HG02678 (cell line): ENCODE measurements at regions not wholly inside any gene's neighbourhood (a gene's known extent, or its start where the extent isn't known, plus 50 kb on each side); places are given as distances from the start of the nearest gene placed in this dataset.
"Not testable (repeated sequence)": the region's sequence is repeated elsewhere in the genome, so short reads cannot be mapped to it uniquely, and the experiment has no call there.

ENCODE experiments used
- ATAC-seq: cut with Tn5 transposase; IDR thresholded peaks from one replicate; pipeline ENCODE4 v1.9.1; 2021; ENCODE audit warnings: mild to moderate bottlenecking, moderate library complexity; ENCODE audit not compliant: unreplicated experiment

- ATAC-seq = no peak
These were observed 109.2 kb downstream of the GJA1 start for GRCh38 chr6:121544691-121545090.

- no peak for ATAC-seq
These were observed 112.7 kb downstream of the GJA1 start for GRCh38 chr6:121548131-121548530.

DNA sequence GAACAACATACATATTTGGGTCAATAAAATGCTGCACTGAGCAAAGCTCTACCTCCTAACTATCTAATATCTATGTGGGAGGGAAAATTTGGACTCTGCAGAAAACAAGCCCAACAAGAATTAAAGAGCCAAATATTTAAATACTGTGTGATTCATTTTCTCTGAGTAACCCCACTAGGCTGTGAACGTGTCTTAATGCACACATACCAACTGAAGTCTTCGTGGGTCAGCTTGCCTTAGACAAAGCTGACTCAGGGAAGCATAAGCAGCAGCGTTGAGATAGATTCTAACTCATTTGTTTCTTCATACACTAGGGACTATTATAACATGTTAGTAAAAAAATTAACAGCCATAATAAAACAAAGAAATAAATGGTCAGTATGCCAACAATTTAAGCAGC, 114.3 kb downstream of the GJA1 start:
- ATAC-seq = no peak

GRCh38 chr6:121550491-121551010, 115.1 kb downstream of the GJA1 start:
- no peak for ATAC-seq

DNA sequence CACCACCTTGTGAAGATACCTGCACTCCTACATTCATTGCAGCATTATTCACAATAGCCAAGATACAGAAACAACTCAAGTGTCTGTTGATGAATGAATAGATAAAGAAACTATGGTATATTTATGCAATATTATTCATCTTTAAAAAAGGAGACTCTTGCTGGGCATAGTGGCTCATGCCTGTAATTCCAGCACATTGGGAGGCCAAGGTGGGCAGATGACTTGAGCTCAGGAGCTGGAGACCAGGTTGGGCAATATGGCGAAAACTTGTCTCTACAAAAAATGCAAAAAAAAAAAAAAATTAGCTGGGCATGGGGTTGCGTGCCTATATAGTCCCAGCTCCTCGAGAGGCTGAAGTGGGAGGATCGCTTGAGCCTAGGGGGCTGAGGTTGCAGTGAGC, 119.8 kb downstream of the GJA1 start:
- no peak for ATAC-seq

DNA sequence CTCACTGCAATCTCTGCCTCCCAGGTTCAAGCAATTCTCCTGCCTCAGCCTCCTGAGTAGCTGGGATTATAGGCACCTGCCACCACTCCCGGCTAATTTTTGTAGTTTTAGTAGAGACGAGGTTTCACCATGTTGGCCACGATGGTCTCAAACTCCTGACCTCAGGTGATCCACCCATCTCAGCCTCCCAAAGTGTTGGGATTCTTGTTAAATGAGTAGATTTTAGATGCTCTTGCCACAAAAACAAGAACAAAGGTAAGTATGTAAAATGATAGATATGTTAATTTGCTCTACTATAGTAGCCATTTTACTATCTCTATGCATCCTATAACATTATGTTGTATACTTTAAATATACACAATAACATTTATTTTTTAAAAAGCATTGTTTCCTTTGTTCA, 120.7 kb downstream of the GJA1 start:
- not testable (repeated sequence) for ATAC-seq

- ATAC-seq = no peak
These were observed 121.9 kb downstream of the GJA1 start for GRCh38 chr6:121557146-121557940.

GRCh38 chr6:121559611-121560269, 124.3 kb downstream of the GJA1 start:
- ATAC-seq = no peak

GRCh38 chr6:121560476-121560875, 125.0 kb downstream of the GJA1 start:
- ATAC-seq = no peak

GRCh38 chr6:121563286-121563685, 127.8 kb downstream of the GJA1 start:
- no peak for ATAC-seq

DNA sequence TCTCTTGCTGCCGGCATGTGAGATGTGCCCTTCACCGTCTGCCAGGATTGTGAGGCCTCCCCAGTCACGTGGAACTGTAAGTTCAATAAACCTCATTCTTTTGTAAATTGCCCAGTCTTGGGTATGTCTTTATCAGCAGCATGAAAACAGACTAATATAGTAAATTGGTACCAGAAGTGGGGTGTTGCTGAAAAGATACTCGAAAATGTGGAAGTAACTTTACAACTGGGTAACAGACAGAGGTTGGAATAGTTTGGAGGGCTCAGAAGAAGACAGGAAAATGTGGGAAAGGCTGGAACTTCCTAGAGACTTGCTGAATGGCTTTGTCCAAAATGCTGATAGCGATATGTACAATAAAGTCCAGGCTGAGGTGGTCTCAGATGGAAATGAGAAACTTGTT, 129.1 kb downstream of the GJA1 start:
- ATAC-seq = not testable (repeated sequence)

DNA sequence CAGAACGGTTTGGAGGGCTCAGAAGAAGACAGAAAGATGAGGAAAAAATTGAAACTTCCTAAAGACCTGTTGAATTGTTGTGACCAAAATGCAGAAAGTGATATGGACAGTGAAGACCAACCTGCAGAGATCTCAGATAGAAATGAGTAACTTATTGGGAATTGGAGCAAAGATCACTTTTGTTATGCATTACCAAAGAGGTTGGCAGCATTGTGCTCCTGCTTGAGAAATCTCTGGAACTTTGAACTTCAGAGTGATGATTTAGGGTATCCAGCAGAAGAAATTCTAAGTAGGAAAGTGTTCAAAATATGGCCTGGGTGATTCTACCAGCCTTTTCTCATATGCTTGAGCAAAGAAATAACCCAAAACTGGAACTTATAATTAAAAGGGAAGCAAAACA, 136.0 kb downstream of the GJA1 start:
- no peak for ATAC-seq

DNA sequence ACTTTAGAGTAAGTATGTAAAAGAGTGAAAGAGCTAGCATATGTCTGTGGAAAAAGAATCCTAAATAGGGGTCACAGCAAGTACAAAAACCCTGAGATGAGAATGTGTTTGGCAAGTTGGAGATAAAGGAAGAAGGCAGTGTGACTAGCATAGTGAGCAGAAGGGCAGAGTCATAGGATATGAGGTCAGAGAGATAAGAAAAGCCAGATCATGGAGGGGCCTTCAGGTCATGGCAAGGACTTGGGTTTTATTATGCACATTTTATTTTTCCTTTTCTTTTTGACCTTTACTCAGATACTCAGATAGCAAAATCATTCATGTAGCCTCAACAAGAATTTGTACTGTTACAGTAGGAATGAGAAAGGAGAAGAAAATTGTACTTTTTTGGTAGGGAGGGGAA, 138.0 kb downstream of the GJA1 start:
- no peak for ATAC-seq

DNA sequence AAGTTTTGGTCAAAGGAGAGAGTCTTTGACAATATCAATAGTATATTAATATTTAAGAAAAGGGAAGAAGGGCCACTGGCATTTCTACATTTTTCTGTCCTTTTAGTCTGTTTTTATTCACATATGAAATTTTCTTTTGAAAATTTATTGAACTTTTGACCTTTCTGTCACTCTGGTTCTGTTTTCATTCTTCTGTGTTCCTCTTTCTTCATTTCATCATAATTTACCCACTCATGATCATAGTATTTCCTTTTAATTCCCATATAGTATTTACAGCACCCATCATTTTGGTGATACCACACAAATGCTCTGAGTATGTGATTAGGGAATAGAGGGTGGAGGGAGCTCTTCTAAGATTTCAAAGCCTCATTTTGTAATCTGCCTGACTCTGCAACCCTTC, 142.8 kb downstream of the GJA1 start:
- no peak for ATAC-seq

DNA sequence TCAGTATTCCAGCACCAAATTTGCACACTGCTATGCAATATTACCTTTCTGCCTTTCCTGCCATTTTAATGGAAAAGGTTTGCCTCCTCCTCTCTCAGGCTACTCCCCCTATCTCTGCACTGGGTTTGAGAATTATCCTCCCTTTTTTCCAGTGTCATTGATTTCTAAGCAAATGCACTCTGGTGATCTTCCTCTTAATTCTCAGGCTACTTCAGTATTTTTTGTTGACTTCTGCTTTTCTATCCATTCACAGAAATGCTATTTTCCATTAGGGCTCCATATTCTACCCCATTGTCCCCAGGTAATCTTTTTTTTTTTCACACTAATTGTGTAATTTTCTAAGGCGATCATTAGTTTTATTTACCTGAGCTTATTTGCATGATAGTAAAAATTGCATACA, 144.0 kb downstream of the GJA1 start:
- ATAC-seq = no peak

GRCh38 chr6:121581327-121581726, 145.9 kb downstream of the GJA1 start:
- ATAC-seq = no peak

DNA sequence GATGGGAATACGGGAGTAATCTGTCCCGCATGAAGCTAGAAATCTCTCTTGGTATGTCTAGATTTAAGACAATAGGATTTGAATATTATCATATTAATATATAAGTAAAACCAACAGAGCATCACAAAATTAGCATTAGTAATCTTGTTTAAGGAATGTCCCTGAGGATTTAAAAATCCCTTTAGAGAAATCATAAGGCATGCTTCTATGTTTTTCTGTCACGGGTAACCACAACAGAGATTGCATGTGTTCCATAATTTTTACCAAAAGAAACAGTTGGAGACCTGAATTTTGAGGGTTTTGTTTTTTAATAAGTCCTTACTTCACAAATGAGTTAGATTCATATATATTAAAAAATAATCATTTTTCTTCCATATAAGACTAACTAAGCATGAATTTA, 146.8 kb downstream of the GJA1 start:
- ATAC-seq = no peak

- no peak for ATAC-seq
These were observed 149.3 kb downstream of the GJA1 start for GRCh38 chr6:121584586-121585369.

GRCh38 chr6:121590438-121590837, 155.0 kb downstream of the GJA1 start:
- no peak for ATAC-seq

DNA sequence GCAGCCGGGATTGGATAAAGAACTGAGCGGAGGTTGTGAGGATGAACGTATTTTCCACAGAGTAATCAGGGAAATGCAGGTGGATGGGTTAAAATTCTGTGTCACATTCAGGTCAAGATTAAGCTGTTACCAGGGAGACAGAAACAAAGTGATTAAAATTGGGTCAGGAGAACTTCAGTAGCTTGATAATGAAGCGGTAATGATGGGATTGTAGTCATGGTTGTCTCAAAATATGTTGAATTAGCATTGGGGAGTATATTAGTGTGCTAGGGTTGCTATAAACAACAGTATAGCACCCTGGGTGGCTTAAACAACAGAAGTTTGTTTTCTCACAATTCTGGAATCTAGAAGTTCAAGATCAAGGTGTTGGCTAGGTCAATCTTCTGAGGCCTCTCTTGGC, 155.5 kb downstream of the GJA1 start:
- ATAC-seq = no peak

DNA sequence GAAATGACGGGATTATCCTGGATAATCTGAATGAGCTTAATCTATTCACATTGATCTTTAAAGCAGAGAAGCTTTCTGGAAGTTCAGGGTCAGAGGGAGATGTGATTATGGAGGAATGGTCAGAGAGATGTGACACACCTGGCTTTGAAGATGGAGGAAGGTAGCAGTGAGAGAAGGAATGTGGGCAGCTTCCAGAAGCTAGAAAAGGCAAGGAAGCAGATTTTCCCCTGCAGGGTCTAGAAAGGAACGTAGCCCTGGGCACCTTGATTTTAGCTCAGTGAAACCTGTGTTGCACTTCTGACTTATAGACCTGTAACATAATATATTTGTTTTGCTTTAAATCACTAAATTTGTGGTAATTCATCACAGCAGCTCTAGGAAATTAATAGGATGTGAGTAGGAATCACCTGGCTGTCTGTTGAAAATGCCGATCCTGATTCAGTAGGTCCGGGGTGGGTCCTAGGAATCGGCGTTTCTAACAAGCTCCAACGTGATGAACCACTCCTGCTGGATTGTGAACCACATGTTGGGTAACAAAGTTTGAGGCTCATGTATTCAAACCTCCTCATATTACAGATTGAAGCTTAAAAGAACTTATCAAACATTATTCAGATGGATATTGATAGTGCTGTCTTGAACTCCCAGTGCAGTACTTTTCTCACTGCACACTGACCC, 157.0 kb downstream of the GJA1 start:
- ATAC-seq = no peak
